Prostate gland (tissue), 2 donors: ENCODE measurements at regions not wholly inside any gene's neighbourhood (a gene's known extent, or its start where the extent isn't known, plus 50 kb on each side); places are given as distances from the start of the nearest gene placed in this dataset.

Experiments
- POLR2A ChIP-seq: fragments of 450-650 bp; IDR thresholded peaks from one replicate; pipeline ENCODE4 v1.6.1; 2016; ENCODE audit warnings: antibody characterized with exemption, mild to moderate bottlenecking
- POLR2AphosphoS5 ChIP-seq: sonication (generic); formaldehyde crosslinking; IDR thresholded peaks from one replicate; pipeline ENCODE4 v1.6.1; 2017; ENCODE audit warnings: antibody characterized with exemption
- TF ChIP-seq, protein P1 (sequence below), 4 experiments: fragments of 200-600 bp in 2 of 4; fragments of 450-650 bp in 2 of 4; sonication (generic) in 2 of 4; IDR thresholded peaks; 1 replicate in 3 of 4; 2 replicates in 1 of 4; pipeline ENCODE4 v1.5.1; 2016 to 2019; ENCODE audit warnings: antibody characterized with exemption in 4 of 4, mild to moderate bottlenecking in 2 of 4, moderate library complexity in 2 of 4

DNA sequence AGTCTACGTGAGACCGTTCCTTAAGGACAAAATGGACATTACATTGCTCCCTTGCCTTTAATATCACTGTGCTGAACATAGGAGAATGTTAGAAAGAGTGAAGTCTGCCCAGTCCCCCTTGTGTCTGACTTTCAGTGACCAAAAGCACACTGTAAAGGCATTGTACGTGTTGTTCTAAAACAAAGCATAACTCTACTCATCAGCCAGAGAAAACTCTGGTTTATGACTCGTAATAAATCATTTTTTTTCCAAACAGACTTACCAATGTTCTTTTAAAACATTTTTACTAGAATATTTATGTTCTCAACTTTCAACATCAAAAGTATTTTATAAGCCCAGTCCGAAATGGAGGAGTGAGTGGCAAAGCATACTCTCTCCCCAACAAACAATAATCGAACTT is 262.5 kb downstream of the GJA1 start:
- TF ChIP-seq, protein P1, sequence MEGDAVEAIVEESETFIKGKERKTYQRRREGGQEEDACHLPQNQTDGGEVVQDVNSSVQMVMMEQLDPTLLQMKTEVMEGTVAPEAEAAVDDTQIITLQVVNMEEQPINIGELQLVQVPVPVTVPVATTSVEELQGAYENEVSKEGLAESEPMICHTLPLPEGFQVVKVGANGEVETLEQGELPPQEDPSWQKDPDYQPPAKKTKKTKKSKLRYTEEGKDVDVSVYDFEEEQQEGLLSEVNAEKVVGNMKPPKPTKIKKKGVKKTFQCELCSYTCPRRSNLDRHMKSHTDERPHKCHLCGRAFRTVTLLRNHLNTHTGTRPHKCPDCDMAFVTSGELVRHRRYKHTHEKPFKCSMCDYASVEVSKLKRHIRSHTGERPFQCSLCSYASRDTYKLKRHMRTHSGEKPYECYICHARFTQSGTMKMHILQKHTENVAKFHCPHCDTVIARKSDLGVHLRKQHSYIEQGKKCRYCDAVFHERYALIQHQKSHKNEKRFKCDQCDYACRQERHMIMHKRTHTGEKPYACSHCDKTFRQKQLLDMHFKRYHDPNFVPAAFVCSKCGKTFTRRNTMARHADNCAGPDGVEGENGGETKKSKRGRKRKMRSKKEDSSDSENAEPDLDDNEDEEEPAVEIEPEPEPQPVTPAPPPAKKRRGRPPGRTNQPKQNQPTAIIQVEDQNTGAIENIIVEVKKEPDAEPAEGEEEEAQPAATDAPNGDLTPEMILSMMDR (IDR thresholded peaks at IDR 0.05): no peak
- TF ChIP-seq POLR2A: no peak
- peak; percentile 34 for TF ChIP-seq POLR2AphosphoS5
